HG02610 (cell line): ENCODE measurements at regions not wholly inside any gene's neighbourhood (a gene's known extent, or its start where the extent isn't known, plus 50 kb on each side); places are given as distances from the start of the nearest gene placed in this dataset.

Experiments
- ATAC-seq: cut with Tn5 transposase; IDR thresholded peaks from one replicate; pipeline ENCODE4 v1.9.1; 2021; ENCODE audit warnings: mild to moderate bottlenecking, moderate library complexity; ENCODE audit not compliant: unreplicated experiment

GRCh38 chr2:200243441-200243840, 63.1 kb upstream of the SPATS2L start:
- no peak for ATAC-seq

- no peak for ATAC-seq
Observed at GRCh38 chr2:200244111-200244510, 62.4 kb upstream of the SPATS2L start.

GRCh38 chr2:200247494-200247893, 59.0 kb upstream of the SPATS2L start:
- no peak for ATAC-seq

GRCh38 chr2:200252265-200253067, 54.0 kb upstream of the SPATS2L start:
- no peak for ATAC-seq

- no peak for ATAC-seq
Observed at GRCh38 chr2:200253639-200254038, 52.9 kb upstream of the SPATS2L start.

- ATAC-seq: no peak
Observed at GRCh38 chr2:200254773-200255172, 51.7 kb upstream of the SPATS2L start.

GRCh38 chr2:200255549-200255948, 50.9 kb upstream of the SPATS2L start:
- no peak for ATAC-seq
